GM12892 (cell line): ENCODE measurements at regions not wholly inside any gene's neighbourhood (a gene's known extent, or its start where the extent isn't known, plus 50 kb on each side); places are given as distances from the start of the nearest gene placed in this dataset.

Experiments
- DNase-seq: peaks from one replicate; pipeline ENCODE4 v3.0.0; 2011; ENCODE audit not compliant: insufficient read length
- FAIRE-seq: peaks from 2 replicates; lab custom pipeline; 2011; peaks lifted over from hg19 to GRCh38; lab: Jason Lieb, UNC
- POLR2A ChIP-seq: IDR thresholded peaks from 2 replicates; pipeline ENCODE4 v1.6.1; 2011; ENCODE audit warnings: low read depth, low read length, control low read depth
- POLR2AphosphoS5 ChIP-seq: IDR thresholded peaks from 2 replicates; pipeline ENCODE4 v1.6.1; 2011; ENCODE audit warnings: low read depth, low read length, control low read depth
- TAF1 ChIP-seq: IDR thresholded peaks from 2 replicates; pipeline ENCODE4 v1.6.1; 2011; ENCODE audit warnings: low read depth, mild to moderate bottlenecking, control low read depth, low read length, borderline replicate concordance

- FAIRE-seq = no peak
Observed at GRCh38 chr11:112861356-112861755, 99.9 kb upstream of the NCAM1 start.

DNA sequence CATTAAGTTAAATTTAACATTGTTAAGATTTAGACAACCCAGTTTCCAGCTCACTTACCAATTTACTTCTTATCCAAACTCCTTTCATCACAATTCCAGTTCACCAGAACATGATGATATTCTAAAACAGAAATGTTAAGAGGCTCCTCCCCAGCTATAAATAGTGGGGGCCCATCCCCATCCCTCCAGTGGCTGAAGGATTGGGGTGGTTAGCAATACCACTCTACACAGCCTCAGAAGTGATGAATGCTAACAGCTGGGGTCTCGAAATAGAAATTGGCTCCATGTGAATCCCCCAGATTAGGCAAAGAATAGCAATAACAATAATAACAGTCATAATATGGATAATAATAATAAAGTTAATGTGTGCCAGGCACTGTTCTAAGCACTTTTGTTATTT, 97.9 kb upstream of the NCAM1 start:
- TF ChIP-seq POLR2A (no peak), POLR2AphosphoS5 (no peak), TAF1 (no peak)
- FAIRE-seq (no peak), DNase-seq (no peak)

More at GRCh38 chr11:112861356-112861755, 99.9 kb upstream of the NCAM1 start:
- TF ChIP-seq TAF1 (no peak), POLR2A (no peak), POLR2AphosphoS5 (no peak)
- DNase-seq = no peak

- FAIRE-seq (no peak), DNase-seq (no peak)
- no peak for TF ChIP-seq POLR2AphosphoS5
- no peak for TF ChIP-seq TAF1
- no peak for TF ChIP-seq POLR2A
Observed at GRCh38 chr11:112864672-112865071, 96.5 kb upstream of the NCAM1 start.

DNA sequence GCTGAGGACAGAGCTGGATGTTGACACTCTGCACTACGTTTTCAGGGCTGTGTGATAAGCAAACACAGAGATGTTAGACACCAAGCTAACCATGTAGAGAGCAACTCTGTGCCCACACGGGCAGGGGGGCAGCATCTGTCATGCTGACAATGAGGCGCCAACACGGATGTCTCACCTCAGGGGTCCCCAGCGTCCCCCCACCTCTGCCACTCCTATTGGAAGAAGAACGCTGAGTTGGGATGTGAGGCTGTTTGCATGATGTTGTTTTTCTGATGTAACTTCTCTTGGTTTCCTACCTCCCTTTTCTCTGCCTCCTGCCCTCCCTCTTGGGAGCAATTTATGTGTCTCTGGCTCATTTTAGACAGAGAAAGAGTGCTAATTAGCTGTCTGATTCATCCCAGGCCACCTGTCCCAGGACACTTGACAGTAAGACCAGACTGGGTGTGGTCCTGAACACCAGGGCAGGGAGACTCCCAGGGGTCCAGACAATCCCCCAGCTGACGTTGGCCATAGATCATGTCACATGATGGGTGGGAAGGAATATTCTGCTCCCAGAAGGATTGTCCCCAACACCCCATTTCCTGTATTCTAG, 89.2 kb upstream of the NCAM1 start:
- TF ChIP-seq TAF1 = no peak
- TF ChIP-seq POLR2AphosphoS5 = no peak
- TF ChIP-seq POLR2A = no peak
- FAIRE-seq = no peak
- no peak for DNase-seq

DNA sequence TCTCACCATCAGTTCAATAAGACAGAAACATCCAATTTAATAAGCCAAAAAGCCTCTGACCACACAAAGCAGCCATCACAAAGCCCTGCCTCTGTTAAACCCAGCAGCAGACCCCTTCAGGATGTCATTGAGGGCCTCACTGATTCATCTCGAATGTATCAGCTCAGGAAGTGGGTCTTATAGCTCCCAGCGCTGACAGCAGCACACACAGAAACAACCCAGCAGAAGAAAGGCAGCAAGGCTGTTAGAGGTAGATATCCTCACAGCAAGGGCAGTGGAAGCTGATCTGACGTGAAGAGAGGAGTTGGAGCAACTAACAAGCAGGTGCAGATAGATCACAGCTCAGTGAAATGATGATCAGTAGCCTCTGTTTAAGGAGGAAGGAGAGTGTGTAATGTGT, 86.2 kb upstream of the NCAM1 start:
- TF ChIP-seq TAF1 (no peak), POLR2A (no peak), POLR2AphosphoS5 (no peak)
- DNase-seq (no peak), FAIRE-seq (no peak)

GRCh38 chr11:112877581-112877980, 83.6 kb upstream of the NCAM1 start:
- TF ChIP-seq TAF1 (no peak), POLR2AphosphoS5 (no peak), POLR2A (no peak)
- FAIRE-seq (no peak), DNase-seq (no peak)

DNA sequence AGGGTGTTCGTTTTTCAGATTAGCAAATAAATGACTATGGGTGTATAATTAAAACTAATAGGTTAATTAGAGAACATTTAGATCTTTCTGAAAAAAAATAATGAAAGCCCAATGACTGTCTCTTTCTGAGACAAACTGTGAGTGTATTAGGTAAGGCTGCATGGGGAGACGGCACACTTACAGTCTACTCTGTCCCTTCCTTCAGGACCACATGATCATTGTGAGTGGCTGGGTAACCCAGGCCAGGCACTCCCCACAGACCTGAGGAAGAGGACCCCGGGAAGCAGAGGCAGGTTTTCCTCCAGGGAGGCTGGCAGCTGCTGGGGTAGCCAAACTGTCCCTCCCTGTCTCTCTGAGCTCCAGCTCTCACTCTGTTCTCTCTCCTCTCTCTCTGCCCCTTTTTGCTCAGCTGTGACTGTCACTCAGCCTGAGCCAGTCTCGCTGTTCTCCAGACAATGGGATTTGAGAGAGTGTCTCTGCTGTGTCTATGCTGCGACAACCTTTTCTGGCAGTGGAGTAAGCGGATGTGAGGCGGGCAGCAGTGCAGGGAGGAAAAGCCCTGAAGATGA, 83.1 kb upstream of the NCAM1 start:
- TF ChIP-seq POLR2AphosphoS5 (no peak), TAF1 (no peak), POLR2A (no peak)
- FAIRE-seq (no peak), DNase-seq (no peak)

- no peak for FAIRE-seq
- DNase-seq = no peak
Observed at GRCh38 chr11:112880495-112880894, 80.7 kb upstream of the NCAM1 start.

GRCh38 chr11:112881461-112881860, 79.8 kb upstream of the NCAM1 start:
- FAIRE-seq = no peak
- DNase-seq = no peak
- TF ChIP-seq TAF1 (no peak), POLR2AphosphoS5 (no peak), POLR2A (no peak)

More at GRCh38 chr11:112880495-112880894, 80.7 kb upstream of the NCAM1 start:
- no peak for TF ChIP-seq POLR2A
- no peak for TF ChIP-seq POLR2AphosphoS5
- TF ChIP-seq TAF1 = no peak

- FAIRE-seq = no peak
Observed at GRCh38 chr11:112882494-112883381, 78.5 kb upstream of the NCAM1 start.

GRCh38 chr11:112884012-112884767, 77.0 kb upstream of the NCAM1 start:
- no peak for FAIRE-seq
- DNase-seq = no peak
- no peak for TF ChIP-seq POLR2A
- no peak for TF ChIP-seq POLR2AphosphoS5
- no peak for TF ChIP-seq TAF1

More at GRCh38 chr11:112882494-112883381, 78.5 kb upstream of the NCAM1 start:
- TF ChIP-seq TAF1 = no peak
- TF ChIP-seq POLR2A = no peak
- TF ChIP-seq POLR2AphosphoS5 = no peak
- no peak for DNase-seq
